ENCODE measurements at regions not wholly inside any gene's neighbourhood (a gene's known extent, or its start where the extent isn't known, plus 50 kb on each side); places are given as distances from the start of the nearest gene placed in this dataset.

DNA sequence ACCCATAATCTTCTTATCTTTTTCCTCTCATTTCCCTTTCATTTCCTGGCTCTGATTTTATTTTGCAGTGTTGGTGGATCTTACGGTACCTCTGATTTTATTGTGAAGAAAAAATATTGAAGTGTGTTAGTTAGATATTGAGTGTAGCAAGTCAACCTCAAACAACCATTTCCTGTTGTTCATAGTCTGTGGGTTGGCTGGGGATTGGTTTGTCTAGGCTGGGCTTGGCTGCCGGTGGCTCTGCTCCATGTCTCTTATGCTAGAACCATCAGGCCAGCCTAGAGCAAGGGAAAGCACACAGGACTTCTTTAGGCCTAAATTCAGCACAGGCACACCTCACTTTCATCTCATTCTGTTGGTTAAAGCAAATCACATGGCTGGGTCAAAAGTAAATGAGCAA, 383.1 kb upstream of the LCORL start:
- Histone ChIP-seq H3K9ac (ENCODE audit: low read depth in 1 of 2, low read length in 2 of 2) (no peak overlapping the region), H3K4me3 (ENCODE audit: low read length in 2 of 2) (no peak overlapping the region), H3K9me3 (ENCODE audit: control insufficient read depth in 2 of 2, low read length in 2 of 2) (no peaks in the 10 kb centered on the region), H3K27ac (ENCODE audit: low read depth in 2 of 2, low read length in 2 of 2) (no peak overlapping the region), H3K36me3 (ENCODE audit: control insufficient read depth in 2 of 2, insufficient read depth in 2 of 2, low read length in 2 of 2) (no peaks in the 10 kb centered on the region), H3K27me3 (ENCODE audit: control insufficient read depth in 2 of 2, insufficient read depth in 2 of 2, low read length in 2 of 2) (no peaks in the 10 kb centered on the region), H3K4me1 (ENCODE audit: control insufficient read depth in 2 of 2, insufficient read depth in 2 of 2, low read length in 2 of 2) (peaks cover 0 to 9% of the 10 kb centered on the region in 2 donors)

DNA sequence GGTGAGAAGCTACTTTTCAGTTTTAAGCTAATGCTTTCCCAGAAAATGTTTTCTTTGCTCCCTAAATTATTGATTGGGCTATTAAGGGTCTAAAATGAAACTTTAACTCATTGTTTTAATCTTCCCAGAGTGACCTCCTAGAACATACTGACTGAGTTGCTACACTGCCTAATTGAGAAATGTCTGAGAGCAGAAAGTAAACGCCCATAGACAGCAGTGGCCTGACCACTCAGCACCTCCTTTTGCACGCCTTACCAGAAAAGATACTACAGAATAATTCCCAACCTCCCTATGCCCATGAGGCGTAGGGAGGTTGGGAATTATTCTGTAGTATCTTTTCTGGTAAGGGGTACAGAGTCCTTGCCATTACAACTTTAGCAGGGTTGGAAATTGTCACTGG, 381.8 kb upstream of the LCORL start:
- Histone ChIP-seq H3K4me3 (ENCODE audit: low read length in 2 of 2) (no peak overlapping the region), H3K9ac (ENCODE audit: low read depth in 1 of 2, low read length in 2 of 2) (no peak overlapping the region), H3K9me3 (ENCODE audit: control insufficient read depth in 2 of 2, low read length in 2 of 2) (no peaks in the 10 kb centered on the region), H3K27ac (ENCODE audit: low read depth in 2 of 2, low read length in 2 of 2) (no peak overlapping the region), H3K27me3 (ENCODE audit: control insufficient read depth in 2 of 2, insufficient read depth in 2 of 2, low read length in 2 of 2) (no peaks in the 10 kb centered on the region), H3K36me3 (ENCODE audit: control insufficient read depth in 2 of 2, insufficient read depth in 2 of 2, low read length in 2 of 2) (no peaks in the 10 kb centered on the region), H3K4me1 (ENCODE audit: control insufficient read depth in 2 of 2, insufficient read depth in 2 of 2, low read length in 2 of 2) (peaks cover 0 to 9% of the 10 kb centered on the region in 2 donors)

DNA sequence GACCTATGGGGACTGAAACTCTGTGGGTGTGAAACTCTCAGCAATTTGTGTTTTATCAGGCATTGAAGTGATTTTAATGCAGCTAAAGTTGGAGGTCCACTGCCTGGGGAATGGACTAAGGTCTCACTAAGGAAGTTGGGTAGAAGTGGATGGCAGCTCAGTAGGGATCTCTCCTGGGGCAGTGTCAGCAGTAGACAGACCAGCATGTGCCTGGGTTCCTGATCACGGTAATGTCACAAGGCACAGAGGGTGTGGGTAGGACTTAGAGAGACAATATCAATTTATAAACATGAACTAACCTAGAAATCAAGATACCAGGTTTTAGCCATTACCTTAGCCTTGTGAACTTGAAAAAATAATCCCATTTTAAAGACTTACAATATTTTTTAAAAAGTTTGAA, 380.3 kb upstream of the LCORL start:
- H3K36me3 ChIP-seq (ENCODE audit: control insufficient read depth in 2 of 2, insufficient read depth in 2 of 2, low read length in 2 of 2), result no peaks in the 10 kb centered on the region
- H3K9ac ChIP-seq (ENCODE audit: low read depth in 1 of 2, low read length in 2 of 2), result no peak overlapping the region
- no peak overlapping the region for H3K27ac ChIP-seq (ENCODE audit: low read depth in 2 of 2, low read length in 2 of 2)
- H3K9me3 ChIP-seq (ENCODE audit: control insufficient read depth in 2 of 2, low read length in 2 of 2), result no peaks in the 10 kb centered on the region
- H3K27me3 ChIP-seq (ENCODE audit: control insufficient read depth in 2 of 2, insufficient read depth in 2 of 2, low read length in 2 of 2), result no peaks in the 10 kb centered on the region
- H3K4me3 ChIP-seq (ENCODE audit: low read length in 2 of 2), result no peak overlapping the region
- peaks cover 0 to 9% of the 10 kb centered on the region in 2 donors for H3K4me1 ChIP-seq (ENCODE audit: control insufficient read depth in 2 of 2, insufficient read depth in 2 of 2, low read length in 2 of 2)

DNA sequence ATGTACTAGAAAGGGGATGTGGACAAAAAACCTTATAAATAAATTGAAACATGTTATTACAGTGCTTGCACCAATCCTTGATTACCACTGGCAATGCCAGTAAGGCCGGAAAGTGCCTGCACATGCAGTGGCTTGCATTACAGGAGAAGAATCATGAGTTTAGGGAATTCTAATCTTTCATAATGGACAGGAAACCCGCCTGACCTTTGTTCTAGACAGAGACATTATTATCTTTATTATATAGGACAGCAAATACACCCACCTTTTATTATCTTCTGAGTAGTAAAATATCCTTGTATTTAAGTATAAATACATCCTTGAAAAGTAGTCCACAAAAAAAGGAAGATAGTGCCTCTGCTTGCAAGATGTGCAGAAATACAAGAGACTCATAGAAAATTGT, 379.9 kb upstream of the LCORL start:
- no peaks in the 10 kb centered on the region for H3K36me3 ChIP-seq (ENCODE audit: control insufficient read depth in 2 of 2, insufficient read depth in 2 of 2, low read length in 2 of 2)
- H3K9ac ChIP-seq (ENCODE audit: low read depth in 1 of 2, low read length in 2 of 2), result no peak overlapping the region
- no peaks in the 10 kb centered on the region for H3K9me3 ChIP-seq (ENCODE audit: control insufficient read depth in 2 of 2, low read length in 2 of 2)
- no peak overlapping the region for H3K4me3 ChIP-seq (ENCODE audit: low read length in 2 of 2)
- no peaks in the 10 kb centered on the region for H3K27me3 ChIP-seq (ENCODE audit: control insufficient read depth in 2 of 2, insufficient read depth in 2 of 2, low read length in 2 of 2)
- H3K4me1 ChIP-seq (ENCODE audit: control insufficient read depth in 2 of 2, insufficient read depth in 2 of 2, low read length in 2 of 2), result peaks cover 0 to 9% of the 10 kb centered on the region in 2 donors
- no peak overlapping the region for H3K27ac ChIP-seq (ENCODE audit: low read depth in 2 of 2, low read length in 2 of 2)

DNA sequence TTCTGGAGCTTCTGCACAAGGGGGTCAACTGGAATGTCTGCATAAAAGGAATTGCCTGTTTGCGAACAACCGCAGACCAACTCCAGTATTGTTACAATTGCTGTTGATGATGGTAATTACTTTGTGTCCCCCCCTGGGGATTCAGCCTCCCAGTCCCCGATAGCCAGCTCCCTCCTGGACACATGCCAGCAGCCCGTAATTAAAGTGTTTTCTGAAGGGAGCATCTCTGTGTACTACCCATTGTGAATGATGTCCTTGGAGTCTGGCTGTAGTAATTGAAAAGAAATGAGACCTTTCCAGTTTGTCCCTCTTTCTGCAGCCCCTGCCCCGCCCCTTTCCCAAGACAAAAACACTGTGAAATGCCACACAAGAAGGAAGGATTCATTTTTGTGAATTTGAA, 377.1 kb upstream of the LCORL start:
- no peak overlapping the region for H3K9ac ChIP-seq (ENCODE audit: low read depth in 1 of 2, low read length in 2 of 2)
- peaks cover 0 to 9% of the 10 kb centered on the region in 2 donors for H3K4me1 ChIP-seq (ENCODE audit: control insufficient read depth in 2 of 2, insufficient read depth in 2 of 2, low read length in 2 of 2)
- no peaks in the 10 kb centered on the region for H3K9me3 ChIP-seq (ENCODE audit: control insufficient read depth in 2 of 2, low read length in 2 of 2)
- no peak overlapping the region for H3K4me3 ChIP-seq (ENCODE audit: low read length in 2 of 2)
- H3K27ac ChIP-seq (ENCODE audit: low read depth in 2 of 2, low read length in 2 of 2), result no peak overlapping the region
- H3K36me3 ChIP-seq (ENCODE audit: control insufficient read depth in 2 of 2, insufficient read depth in 2 of 2, low read length in 2 of 2), result no peaks in the 10 kb centered on the region
- no peaks in the 10 kb centered on the region for H3K27me3 ChIP-seq (ENCODE audit: control insufficient read depth in 2 of 2, insufficient read depth in 2 of 2, low read length in 2 of 2)

DNA sequence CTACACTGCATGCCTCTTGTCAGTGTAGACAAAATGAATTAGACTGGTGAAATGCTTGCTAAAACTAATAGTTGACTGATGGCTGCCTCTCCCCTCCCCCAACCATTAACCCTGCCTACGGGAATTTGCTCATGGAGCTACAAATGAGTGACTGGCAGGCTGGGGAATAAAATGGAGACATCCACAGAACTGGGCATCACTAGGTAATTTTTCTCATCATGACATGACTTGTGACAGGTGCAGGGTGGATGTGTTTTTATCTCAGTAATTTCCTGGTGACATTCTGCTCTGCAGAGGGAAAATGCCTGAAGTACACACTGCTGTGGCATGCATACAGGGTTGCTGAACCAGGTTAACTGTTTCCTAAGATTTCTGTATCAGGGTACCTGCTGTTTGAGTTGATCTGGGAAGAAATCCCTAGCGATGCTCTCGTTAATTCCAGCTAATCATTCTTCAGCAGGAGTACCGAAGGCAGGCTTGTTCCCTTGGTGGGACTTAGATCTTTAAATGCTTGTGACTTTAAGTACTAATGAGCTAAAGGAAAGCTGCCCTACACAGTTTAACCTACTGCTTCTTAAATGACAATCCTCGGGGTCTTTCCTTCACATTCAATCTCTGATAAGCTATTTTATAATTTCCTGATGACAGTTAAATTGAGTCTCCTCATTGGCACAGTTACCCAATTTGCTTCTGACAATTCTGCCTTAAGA, 376.3 kb upstream of the LCORL start:
- no peak overlapping the region for H3K9ac ChIP-seq (ENCODE audit: low read depth in 1 of 2, low read length in 2 of 2)

DNA sequence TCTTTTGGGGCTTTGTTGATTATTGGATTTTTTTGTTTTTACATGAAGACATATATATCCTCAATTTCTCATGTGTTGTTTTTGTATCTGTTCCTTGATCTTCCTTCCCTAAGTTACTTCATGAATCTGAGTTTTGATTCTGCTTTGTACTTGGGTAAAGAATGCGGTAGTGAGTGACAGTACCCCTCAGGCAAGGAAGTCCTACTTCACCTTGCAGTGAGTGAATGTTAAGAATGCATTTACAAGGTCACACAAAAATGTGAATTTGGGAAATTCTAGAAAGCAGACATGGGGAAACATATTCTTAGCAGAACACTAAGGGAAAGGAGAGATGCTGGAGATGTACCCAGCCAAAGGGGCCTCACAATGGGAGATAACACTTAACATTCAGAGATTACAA, 373.1 kb upstream of the LCORL start:
- no peak overlapping the region for H3K4me3 ChIP-seq (ENCODE audit: low read length in 2 of 2)

More for the DNA sequence above, 376.3 kb upstream of the LCORL start:
- no peaks in the 10 kb centered on the region for H3K27me3 ChIP-seq (ENCODE audit: control insufficient read depth in 2 of 2, insufficient read depth in 2 of 2, low read length in 2 of 2)
- H3K4me3 ChIP-seq (ENCODE audit: low read length in 2 of 2), result no peak overlapping the region
- H3K36me3 ChIP-seq (ENCODE audit: control insufficient read depth in 2 of 2, insufficient read depth in 2 of 2, low read length in 2 of 2), result no peaks in the 10 kb centered on the region
- peaks cover 0 to 9% of the 10 kb centered on the region in 2 donors for H3K4me1 ChIP-seq (ENCODE audit: control insufficient read depth in 2 of 2, insufficient read depth in 2 of 2, low read length in 2 of 2)
- no peaks in the 10 kb centered on the region for H3K9me3 ChIP-seq (ENCODE audit: control insufficient read depth in 2 of 2, low read length in 2 of 2)
- no peak overlapping the region for H3K27ac ChIP-seq (ENCODE audit: low read depth in 2 of 2, low read length in 2 of 2)

DNA sequence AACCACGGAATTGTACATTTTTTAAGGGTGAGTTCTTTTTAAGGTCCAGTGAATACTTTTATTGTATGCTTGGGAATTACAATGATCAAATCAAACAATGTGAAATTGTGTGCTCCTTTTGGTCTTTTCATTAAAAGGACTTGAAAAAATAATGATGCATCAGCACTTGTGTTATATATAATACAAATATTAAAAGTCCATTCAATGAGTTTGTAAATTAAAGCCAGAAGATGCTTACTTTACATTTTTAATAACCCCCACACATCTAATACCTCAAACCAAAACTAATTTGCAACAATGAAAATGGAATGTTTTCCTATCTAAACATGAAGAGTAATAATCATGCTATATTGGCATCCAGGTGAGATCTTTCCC, 369.8 kb upstream of the LCORL start:
- no peak overlapping the region for H3K9ac ChIP-seq (ENCODE audit: low read depth in 1 of 2, low read length in 2 of 2)
- H3K9me3 ChIP-seq (ENCODE audit: control insufficient read depth in 2 of 2, low read length in 2 of 2), result no peaks in the 10 kb centered on the region
- no peaks in the 10 kb centered on the region for H3K27me3 ChIP-seq (ENCODE audit: control insufficient read depth in 2 of 2, insufficient read depth in 2 of 2, low read length in 2 of 2)
- H3K36me3 ChIP-seq (ENCODE audit: control insufficient read depth in 2 of 2, insufficient read depth in 2 of 2, low read length in 2 of 2), result no peaks in the 10 kb centered on the region
- no peak overlapping the region for H3K27ac ChIP-seq (ENCODE audit: low read depth in 2 of 2, low read length in 2 of 2)
- no peaks in the 10 kb centered on the region for H3K4me1 ChIP-seq (ENCODE audit: control insufficient read depth in 2 of 2, insufficient read depth in 2 of 2, low read length in 2 of 2)
- no peak overlapping the region for H3K4me3 ChIP-seq (ENCODE audit: low read length in 2 of 2)

More for the DNA sequence above, 373.1 kb upstream of the LCORL start:
- Histone ChIP-seq H3K4me1 (ENCODE audit: control insufficient read depth in 2 of 2, insufficient read depth in 2 of 2, low read length in 2 of 2) (no peaks in the 10 kb centered on the region), H3K36me3 (ENCODE audit: control insufficient read depth in 2 of 2, insufficient read depth in 2 of 2, low read length in 2 of 2) (no peaks in the 10 kb centered on the region), H3K27ac (ENCODE audit: low read depth in 2 of 2, low read length in 2 of 2) (no peak overlapping the region), H3K27me3 (ENCODE audit: control insufficient read depth in 2 of 2, insufficient read depth in 2 of 2, low read length in 2 of 2) (no peaks in the 10 kb centered on the region), H3K9ac (ENCODE audit: low read depth in 1 of 2, low read length in 2 of 2) (no peak overlapping the region), H3K9me3 (ENCODE audit: control insufficient read depth in 2 of 2, low read length in 2 of 2) (no peaks in the 10 kb centered on the region)

DNA sequence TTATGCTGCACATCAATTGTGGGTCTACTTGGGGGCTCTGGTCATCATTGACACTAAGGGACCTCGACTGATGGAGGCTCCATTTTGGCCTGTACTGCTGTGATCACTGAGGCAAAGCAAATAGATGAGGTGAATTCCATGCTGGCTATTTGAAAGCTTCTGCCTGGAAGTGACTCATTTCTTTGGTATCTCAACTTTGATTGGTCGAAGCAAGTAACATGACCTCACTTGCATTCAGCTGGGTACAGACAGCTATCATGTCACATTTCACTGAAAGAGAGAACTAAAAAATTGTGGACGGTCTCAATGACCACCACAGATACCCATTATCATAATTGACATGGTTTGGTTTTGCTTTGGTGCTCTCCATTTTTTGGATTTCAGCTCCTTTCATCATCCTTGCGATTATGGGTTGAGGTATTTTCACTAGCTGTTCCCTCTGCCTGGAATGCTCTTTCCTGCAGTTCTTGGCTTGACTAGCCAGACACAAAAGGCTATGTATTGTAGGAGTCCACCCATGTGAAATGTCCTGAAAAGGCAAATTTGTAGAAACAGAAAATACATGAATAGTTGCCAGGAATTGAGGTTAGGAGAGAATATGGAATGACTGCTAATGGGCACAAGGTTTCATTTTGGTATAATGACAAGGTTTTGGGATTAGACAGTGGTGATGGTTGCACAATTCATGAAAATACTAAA, 369.2 kb upstream of the LCORL start:
- Histone ChIP-seq H3K36me3 (ENCODE audit: control insufficient read depth in 2 of 2, insufficient read depth in 2 of 2, low read length in 2 of 2) (no peaks in the 10 kb centered on the region), H3K9ac (ENCODE audit: low read depth in 1 of 2, low read length in 2 of 2) (no peak overlapping the region), H3K4me1 (ENCODE audit: control insufficient read depth in 2 of 2, insufficient read depth in 2 of 2, low read length in 2 of 2) (no peaks in the 10 kb centered on the region), H3K27ac (ENCODE audit: low read depth in 2 of 2, low read length in 2 of 2) (no peak overlapping the region), H3K27me3 (ENCODE audit: control insufficient read depth in 2 of 2, insufficient read depth in 2 of 2, low read length in 2 of 2) (no peaks in the 10 kb centered on the region), H3K9me3 (ENCODE audit: control insufficient read depth in 2 of 2, low read length in 2 of 2) (no peaks in the 10 kb centered on the region), H3K4me3 (ENCODE audit: low read length in 2 of 2) (no peak overlapping the region)

DNA sequence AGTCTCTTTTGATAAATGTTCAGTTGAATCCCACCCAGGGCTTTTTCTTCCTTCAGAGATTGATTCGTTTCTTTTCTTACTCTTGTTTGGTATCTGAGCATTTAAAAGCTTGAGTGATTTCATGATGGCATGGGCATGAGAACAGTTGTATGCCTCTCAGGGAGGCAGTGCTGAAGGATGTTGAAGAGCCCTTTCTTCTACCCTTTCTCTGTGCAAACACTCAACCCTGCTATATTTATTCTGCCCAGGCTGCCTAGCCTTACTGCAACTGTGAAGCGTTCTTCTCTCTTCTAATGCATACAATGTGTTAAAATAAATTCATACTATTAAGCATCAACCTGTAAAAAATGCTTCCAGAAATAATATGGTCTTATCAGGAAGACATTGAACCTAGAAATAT, 367.6 kb upstream of the LCORL start:
- Histone ChIP-seq H3K9ac (ENCODE audit: low read depth in 1 of 2, low read length in 2 of 2) (no peak overlapping the region), H3K4me1 (ENCODE audit: control insufficient read depth in 2 of 2, insufficient read depth in 2 of 2, low read length in 2 of 2) (no peaks in the 10 kb centered on the region), H3K4me3 (ENCODE audit: low read length in 2 of 2) (no peak overlapping the region), H3K27me3 (ENCODE audit: control insufficient read depth in 2 of 2, insufficient read depth in 2 of 2, low read length in 2 of 2) (no peaks in the 10 kb centered on the region), H3K27ac (ENCODE audit: low read depth in 2 of 2, low read length in 2 of 2) (no peak overlapping the region), H3K36me3 (ENCODE audit: control insufficient read depth in 2 of 2, insufficient read depth in 2 of 2, low read length in 2 of 2) (no peaks in the 10 kb centered on the region), H3K9me3 (ENCODE audit: control insufficient read depth in 2 of 2, low read length in 2 of 2) (no peaks in the 10 kb centered on the region)

All from mucosa of rectum (tissue), 2 donors.